ENCODE measurements at regions not wholly inside any gene's neighbourhood (a gene's known extent, or its start where the extent isn't known, plus 50 kb on each side); places are given as distances from the start of the nearest gene placed in this dataset.
"Not testable (repeated sequence)": the region's sequence is repeated elsewhere in the genome, so short reads cannot be mapped to it uniquely, and the experiment has no call there.

- no peak for DNase-seq
These were observed 160.9 kb upstream of the SPTLC3 start for GRCh38 chr20:12847872-12848271.

- no peak for DNase-seq
These were observed 159.4 kb upstream of the SPTLC3 start for GRCh38 chr20:12849225-12849910.

- not testable (repeated sequence) for DNase-seq
These were observed 151.1 kb upstream of the SPTLC3 start for GRCh38 chr20:12857643-12858042.

- DNase-seq = no peak
These were observed 148.0 kb upstream of the SPTLC3 start for GRCh38 chr20:12860619-12861247.

GRCh38 chr20:12869669-12870068, 139.1 kb upstream of the SPTLC3 start:
- no peak for DNase-seq

GRCh38 chr20:12870588-12870987, 138.2 kb upstream of the SPTLC3 start:
- DNase-seq = no peak

GRCh38 chr20:12874933-12875332, 133.8 kb upstream of the SPTLC3 start:
- no peak for DNase-seq

GRCh38 chr20:12875510-12875909, 133.3 kb upstream of the SPTLC3 start:
- no peak for DNase-seq

- DNase-seq = no peak
These were observed 125.8 kb upstream of the SPTLC3 start for GRCh38 chr20:12882832-12883506.

GRCh38 chr20:12883507-12883885, 125.3 kb upstream of the SPTLC3 start:
- DNase-seq = no peak

GRCh38 chr20:12886618-12887363, 122.0 kb upstream of the SPTLC3 start:
- no peak for DNase-seq

- DNase-seq = no peak
These were observed 117.1 kb upstream of the SPTLC3 start for GRCh38 chr20:12891643-12892042.

GRCh38 chr20:12893019-12893418, 115.8 kb upstream of the SPTLC3 start:
- DNase-seq = no peak

- DNase-seq = no peak
These were observed 115.1 kb upstream of the SPTLC3 start for GRCh38 chr20:12893653-12894052.

- no peak for DNase-seq
These were observed 114.7 kb upstream of the SPTLC3 start for GRCh38 chr20:12894089-12894488.

- no peak for DNase-seq
These were observed 112.6 kb upstream of the SPTLC3 start for GRCh38 chr20:12896180-12896579.

GRCh38 chr20:12902992-12903391, 105.8 kb upstream of the SPTLC3 start:
- no peak for DNase-seq

- no peak for DNase-seq
These were observed 102.4 kb upstream of the SPTLC3 start for GRCh38 chr20:12906361-12906760.

GRCh38 chr20:12911372-12911771, 97.4 kb upstream of the SPTLC3 start:
- DNase-seq = no peak

GRCh38 chr20:12913781-12914443, 94.9 kb upstream of the SPTLC3 start:
- no peak for DNase-seq

- DNase-seq = no peak
These were observed 94.0 kb upstream of the SPTLC3 start for GRCh38 chr20:12914804-12915203.

GRCh38 chr20:12916699-12917098, 92.1 kb upstream of the SPTLC3 start:
- DNase-seq = no peak

GRCh38 chr20:12924126-12924525, 84.6 kb upstream of the SPTLC3 start:
- no peak for DNase-seq
